Calu3 (cell line): ENCODE measurements at regions not wholly inside any gene's neighbourhood (a gene's known extent, or its start where the extent isn't known, plus 50 kb on each side); places are given as distances from the start of the nearest gene placed in this dataset.

ENCODE experiments used
- BruUV-seq: library from RNA; stranded (reverse); fragments of 400-500 nt; replicated peaks from 2 replicates; lab custom pipeline; 2021; lab: Mats Ljungman, UMichigan
- CTCF ChIA-PET: fragments of 300-600 bp; sonication (Branson Sonifier 250); formaldehyde crosslinking; loops from one replicate; lab custom pipeline; 2022; ENCODE audit warnings: antibody characterized with exemption; lab: Charles Lee
- DNase-seq: peaks from one replicate; pipeline ENCODE4 v3.0.0; 2022
- H3K27ac Mint-ChIP-seq: one replicate; pipeline ENCODE4 v1.8.0; 2022; ENCODE audit warnings: mixed read lengths; ENCODE audit not compliant: unreplicated experiment
- H3K27me3 Mint-ChIP-seq: one replicate; pipeline ENCODE4 v1.8.0; 2022; ENCODE audit warnings: mixed read lengths; ENCODE audit not compliant: unreplicated experiment
- H3K36me3 Mint-ChIP-seq: one replicate; pipeline ENCODE4 v1.8.0; 2022; ENCODE audit warnings: mild to moderate bottlenecking, moderate library complexity, mixed read lengths; ENCODE audit not compliant: insufficient read depth, unreplicated experiment
- H3K4me1 Mint-ChIP-seq: one replicate; pipeline ENCODE4 v1.8.0; 2022; ENCODE audit warnings: mild to moderate bottlenecking, low read depth, mixed read lengths; ENCODE audit not compliant: unreplicated experiment
- H3K4me3 Mint-ChIP-seq: one replicate; pipeline ENCODE4 v1.8.0; 2022; ENCODE audit warnings: mild to moderate bottlenecking, low read depth, moderate library complexity, mixed read lengths; ENCODE audit not compliant: unreplicated experiment
- H3K9me3 Mint-ChIP-seq: one replicate; pipeline ENCODE4 v1.8.0; 2022; ENCODE audit warnings: low read depth, mixed read lengths; ENCODE audit not compliant: unreplicated experiment
- CTCF ChIP-seq: fragments of 200-600 bp; IDR thresholded peaks from one replicate; pipeline ENCODE4 v1.8.0; 2022; ENCODE audit warnings: antibody characterized with exemption; ENCODE audit not compliant: unreplicated experiment
- intact Hi-C: fragments of 100-400 bp; cut with micrococcal nuclease; formaldehyde crosslinking; loops from one replicate; pipeline ENCODE4 v1.10.0; 2022; ENCODE audit not compliant: unreplicated experiment

- intact Hi-C loops = no loop called here
- DNase-seq = no peak
- no TSS peak for BruUV-seq
- CTCF ChIA-PET = no interaction called here
- Mint-ChIP-seq H3K4me3 (no peak overlapping the region), H3K27ac (no peak overlapping the region), H3K9me3 (no peaks in the 10 kb centered on the region), H3K27me3 (no peaks in the 10 kb centered on the region), H3K36me3 (no peaks in the 10 kb centered on the region), H3K4me1 (no peaks in the 10 kb centered on the region)
- no peak for TF ChIP-seq CTCF
Measured at GRCh38 chr20:7665376-7665775, 274.9 kb downstream of the HAO1 start.

DNA sequence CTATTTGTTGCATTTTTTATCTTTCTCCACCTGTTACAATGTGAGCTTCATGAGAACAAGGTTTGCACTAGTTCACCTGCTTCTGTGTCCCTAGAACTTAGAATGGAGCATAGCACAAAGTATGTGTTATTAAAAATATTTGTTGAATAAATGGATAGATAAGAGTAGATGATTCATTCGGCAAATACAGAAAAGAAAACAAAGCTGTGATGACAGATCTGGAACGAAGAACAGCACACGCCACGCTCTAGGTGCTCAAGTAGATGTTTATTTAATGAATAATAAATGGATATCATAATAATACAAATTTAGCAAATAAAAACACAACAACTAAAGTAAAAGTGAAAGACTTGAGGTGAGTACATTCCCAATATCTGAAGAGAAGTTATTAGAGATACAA lies 273.1 kb downstream of the HAO1 start:
- H3K4me1 Mint-ChIP-seq = no peaks in the 10 kb centered on the region
- no peaks in the 10 kb centered on the region for H3K36me3 Mint-ChIP-seq
- CTCF ChIA-PET = interaction anchor here (0.9 to 1.6 kb wide), 2 partner anchors 16 to 28 kb away, joined by 3 to 4 read pairs; no protein-coding TSS in a partner anchor
- H3K27ac Mint-ChIP-seq = no peak overlapping the region
- DNase-seq = no peak
- no peak for TF ChIP-seq CTCF
- intact Hi-C loops = no loop called here
- no peaks in the 10 kb centered on the region for H3K27me3 Mint-ChIP-seq
- H3K9me3 Mint-ChIP-seq = no peaks in the 10 kb centered on the region
- no peak overlapping the region for H3K4me3 Mint-ChIP-seq
- BruUV-seq = no TSS peak

DNA sequence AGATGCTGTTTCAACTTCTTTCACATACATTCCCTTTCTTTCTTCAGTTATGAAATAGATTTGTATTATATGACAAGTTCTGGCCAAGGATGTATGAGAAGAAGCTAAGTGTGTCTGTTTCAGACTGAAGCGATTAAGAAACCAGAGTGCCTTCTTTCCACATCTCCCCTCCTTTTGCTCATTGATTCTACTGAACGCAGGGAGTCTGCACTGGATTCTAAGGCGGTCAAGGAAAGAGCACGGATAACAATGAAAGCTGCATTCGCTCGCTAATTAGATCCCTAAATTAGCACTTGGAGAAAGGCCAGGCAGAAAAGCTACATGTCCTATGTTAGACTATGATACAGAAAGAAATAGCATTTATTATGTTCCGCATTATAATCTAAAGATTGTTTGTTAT lies 267.7 kb downstream of the HAO1 start:
- DNase-seq = no peak
- CTCF ChIA-PET = no interaction called here
- no peaks in the 10 kb centered on the region for H3K4me1 Mint-ChIP-seq

DNA sequence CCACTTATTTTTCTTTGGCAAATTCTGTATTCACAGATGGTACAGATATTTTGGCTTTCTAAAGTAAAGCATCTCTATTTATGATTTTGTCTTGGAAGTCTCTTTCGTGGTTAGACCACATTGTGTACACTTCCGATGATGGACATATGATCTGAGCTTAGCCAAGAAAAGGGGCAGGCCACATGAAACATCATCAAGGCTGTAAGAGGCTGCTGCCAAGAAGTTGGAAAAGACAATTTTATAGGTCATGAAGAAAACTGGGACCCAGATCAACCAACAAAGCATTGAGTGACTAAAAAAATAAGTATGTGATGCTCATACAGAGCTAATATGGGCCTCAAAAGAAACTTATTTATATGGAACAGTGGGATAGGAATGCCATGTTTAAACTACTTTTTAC lies 266.4 kb downstream of the HAO1 start:
- BruUV-seq = no TSS peak
- no peak for DNase-seq
- H3K9me3 Mint-ChIP-seq = no peaks in the 10 kb centered on the region
- intact Hi-C loops = no loop called here
- H3K27me3 Mint-ChIP-seq = no peaks in the 10 kb centered on the region
- H3K4me1 Mint-ChIP-seq = no peaks in the 10 kb centered on the region
- H3K36me3 Mint-ChIP-seq = no peaks in the 10 kb centered on the region
- CTCF ChIA-PET = no interaction called here
- no peak overlapping the region for H3K4me3 Mint-ChIP-seq
- no peak overlapping the region for H3K27ac Mint-ChIP-seq
- no peak for TF ChIP-seq CTCF

More for the DNA sequence above, 267.7 kb downstream of the HAO1 start:
- no peak overlapping the region for H3K4me3 Mint-ChIP-seq
- BruUV-seq = no TSS peak
- intact Hi-C loops = no loop called here
- no peaks in the 10 kb centered on the region for H3K9me3 Mint-ChIP-seq
- H3K27ac Mint-ChIP-seq = no peak overlapping the region
- no peak for TF ChIP-seq CTCF
- no peaks in the 10 kb centered on the region for H3K36me3 Mint-ChIP-seq
- no peaks in the 10 kb centered on the region for H3K27me3 Mint-ChIP-seq

DNA sequence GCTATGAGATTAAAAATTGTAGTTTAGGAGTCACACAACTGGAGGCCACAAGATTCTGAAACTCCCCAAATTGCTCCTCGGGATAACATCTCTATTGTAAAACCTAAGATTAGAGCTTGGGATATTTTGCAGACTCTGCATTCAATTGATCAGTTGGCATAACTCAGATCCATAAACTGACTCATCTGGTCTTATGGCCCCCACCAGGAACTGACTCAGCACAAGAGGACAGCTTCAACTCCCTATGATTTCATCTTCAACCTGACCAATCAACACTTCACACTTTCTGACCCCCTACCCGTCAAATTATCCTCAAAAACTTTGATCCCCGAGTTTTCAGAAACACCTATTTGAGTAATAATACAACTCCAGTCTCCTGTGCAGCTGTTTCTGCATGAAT lies 257.3 kb downstream of the HAO1 start:
- H3K4me3 Mint-ChIP-seq = no peak overlapping the region
- no TSS peak for BruUV-seq
- intact Hi-C loops = no loop called here
- no peak overlapping the region for H3K27ac Mint-ChIP-seq
- CTCF ChIA-PET = no interaction called here
- no peaks in the 10 kb centered on the region for H3K9me3 Mint-ChIP-seq
- no peaks in the 10 kb centered on the region for H3K4me1 Mint-ChIP-seq
- H3K27me3 Mint-ChIP-seq = no peaks in the 10 kb centered on the region
- TF ChIP-seq CTCF = no peak
- no peak for DNase-seq
- no peaks in the 10 kb centered on the region for H3K36me3 Mint-ChIP-seq
